HepG2 (cell line): ENCODE measurements at regions not wholly inside any gene's neighbourhood (a gene's known extent, or its start where the extent isn't known, plus 50 kb on each side); places are given as distances from the start of the nearest gene placed in this dataset.

Experiments
- CBX5 ChIP-seq: sonication (generic); formaldehyde crosslinking; IDR thresholded peaks from 2 replicates; pipeline ENCODE4 v1.4.0; 2020; ENCODE audit warnings: missing genetic modification reagents, borderline replicate concordance
- CEBPG ChIP-seq: IDR thresholded peaks from 2 replicates; pipeline ENCODE4 v1.6.1; 2016
- EP300 ChIP-seq, 3 experiments: sonication (generic) in 1 of 3; formaldehyde crosslinking in 1 of 3; IDR thresholded peaks; 2 replicates each; pipeline versions ENCODE4 v1.5.1 to v1.6.1; 2011 to 2020; ENCODE audit warnings: low read depth in 2 of 3, low read length in 2 of 3, borderline replicate concordance in 1 of 3, improper control_type of control experiment in 1 of 3, mild to moderate bottlenecking in 1 of 3, missing genetic modification reagents in 1 of 3, moderate library complexity in 1 of 3
- ETV6 ChIP-seq: sonication (generic); formaldehyde crosslinking; conservative IDR thresholded peaks from 2 replicates; pipeline ENCODE4 v1.4.0; 2020; ENCODE audit warnings: missing genetic modification reagents
- MEIS1 ChIP-seq: sonication (generic); formaldehyde crosslinking; IDR thresholded peaks from 2 replicates; pipeline ENCODE4 v1.9.0; 2021; ENCODE audit warnings: mild to moderate bottlenecking, missing genetic modification reagents, moderate library complexity, borderline replicate concordance
- RELA ChIP-seq: sonication (generic); formaldehyde crosslinking; IDR thresholded peaks from 2 replicates; pipeline ENCODE4 v1.4.0; 2020; ENCODE audit warnings: missing genetic modification reagents
- YEATS2 ChIP-seq: sonication (generic); formaldehyde crosslinking; IDR thresholded peaks from 2 replicates; pipeline ENCODE4 v1.4.0; 2020; ENCODE audit warnings: missing genetic modification reagents, borderline replicate concordance
- ZNF3 ChIP-seq: IDR thresholded peaks from 2 replicates; pipeline ENCODE4 v1.7.0; 2017; ENCODE audit warnings: inconsistent platforms
- ZNF558 ChIP-seq: sonication (generic); formaldehyde crosslinking; IDR thresholded peaks from 2 replicates; pipeline ENCODE4 v1.9.0; 2022; ENCODE audit warnings: mild to moderate bottlenecking, missing genetic modification reagents, borderline replicate concordance
- TF ChIP-seq, protein P1 (sequence below): IDR thresholded peaks from 2 replicates; pipeline ENCODE4 v1.6.1; 2016; ENCODE audit warnings: low read depth

DNA sequence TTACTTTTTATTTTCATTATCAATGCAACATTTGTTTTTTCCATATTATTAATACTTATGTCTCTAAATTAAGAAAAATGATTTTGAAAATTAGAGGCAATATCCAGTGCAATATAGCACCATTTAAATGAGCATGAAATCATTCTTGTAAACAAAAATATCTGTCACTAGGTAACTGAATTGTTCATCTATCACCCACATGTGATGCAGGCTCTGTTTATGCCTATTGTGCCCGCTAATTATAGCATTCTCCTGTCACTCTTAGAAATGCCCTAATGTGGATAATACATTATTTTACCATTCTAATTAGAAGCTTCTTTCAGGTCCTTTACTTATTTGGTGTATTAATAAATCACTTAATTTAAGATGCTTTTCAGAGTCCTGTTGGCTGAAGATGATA, 1332.4 kb downstream of the AACS start:
- no peak for TF ChIP-seq ZNF558 (CRISPR knock-in tag)
- no peak for TF ChIP-seq CEBPG
- TF ChIP-seq EP300 (IDR thresholded peaks at IDR 0.05; ENCODE audit: low read depth in 2 of 2, low read length in 2 of 2), result no peak
- no peak for TF ChIP-seq EP300 (CRISPR knock-in tag; IDR thresholded peaks at IDR 0.05; ENCODE audit: borderline replicate concordance)
- no peak for TF ChIP-seq RELA (CRISPR knock-in tag)
- TF ChIP-seq MEIS1, result no peak
- no peak for TF ChIP-seq ETV6 (CRISPR knock-in tag)
- no peak for TF ChIP-seq YEATS2
- no peak for TF ChIP-seq CBX5 (CRISPR knock-in tag)
- no peak for TF ChIP-seq ZNF3 (CRISPR knock-in tag)
- TF ChIP-seq, protein P1, sequence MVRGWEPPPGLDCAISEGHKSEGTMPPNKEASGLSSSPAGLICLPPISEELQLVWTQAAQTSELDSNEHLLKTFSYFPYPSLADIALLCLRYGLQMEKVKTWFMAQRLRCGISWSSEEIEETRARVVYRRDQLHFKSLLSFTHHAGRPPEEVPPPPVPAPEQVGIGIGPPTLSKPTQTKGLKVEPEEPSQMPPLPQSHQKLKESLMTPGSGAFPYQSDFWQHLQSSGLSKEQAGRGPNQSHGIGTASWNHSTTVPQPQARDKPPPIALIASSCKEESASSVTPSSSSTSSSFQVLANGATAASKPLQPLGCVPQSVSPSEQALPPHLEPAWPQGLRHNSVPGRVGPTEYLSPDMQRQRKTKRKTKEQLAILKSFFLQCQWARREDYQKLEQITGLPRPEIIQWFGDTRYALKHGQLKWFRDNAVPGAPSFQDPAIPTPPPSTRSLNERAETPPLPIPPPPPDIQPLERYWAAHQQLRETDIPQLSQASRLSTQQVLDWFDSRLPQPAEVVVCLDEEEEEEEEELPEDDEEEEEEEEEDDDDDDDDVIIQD (CRISPR knock-in tag), result no peak
